Muscle layer of colon (tissue), 2 donors: ENCODE measurements at regions not wholly inside any gene's neighbourhood (a gene's known extent, or its start where the extent isn't known, plus 50 kb on each side); places are given as distances from the start of the nearest gene placed in this dataset.
"Not testable (repeated sequence)": the region's sequence is repeated elsewhere in the genome, so short reads cannot be mapped to it uniquely, and the experiment has no call there.

Source experiments
- H3K27ac ChIP-seq: one replicate; pipeline ENCODE4 v1.7.0; 2013; ENCODE audit warnings: low read depth, mild to moderate bottlenecking, low read length, moderate library complexity
- H3K27me3 ChIP-seq, 2 donors: one replicate each; pipeline ENCODE4 v1.7.0; 2013; ENCODE audit warnings: low read length in 2 of 2, mild to moderate bottlenecking in 2 of 2; ENCODE audit not compliant: insufficient read depth in 2 of 2, control insufficient read depth in 1 of 2
- H3K36me3 ChIP-seq: one replicate; pipeline ENCODE4 v1.7.0; 2013; ENCODE audit warnings: mild to moderate bottlenecking, low read length; ENCODE audit not compliant: insufficient read depth
- H3K4me1 ChIP-seq: one replicate; pipeline ENCODE4 v1.7.0; 2013; ENCODE audit warnings: mild to moderate bottlenecking, low read length; ENCODE audit not compliant: insufficient read depth
- H3K4me3 ChIP-seq, 2 donors: one replicate each; pipeline ENCODE4 v1.7.0; 2013; ENCODE audit warnings: low read length in 2 of 2, low read depth in 1 of 2, mild to moderate bottlenecking in 1 of 2, moderate library complexity in 1 of 2
- H3K9ac ChIP-seq: one replicate; pipeline ENCODE4 v1.7.0; 2013; ENCODE audit warnings: low read length
- H3K9me3 ChIP-seq: one replicate; pipeline ENCODE4 v1.7.0; 2013; ENCODE audit warnings: mild to moderate bottlenecking, low read length
- donor health status: abdominal sarcoma.
- donor health status: Adenocarcinoma of cecum.

DNA sequence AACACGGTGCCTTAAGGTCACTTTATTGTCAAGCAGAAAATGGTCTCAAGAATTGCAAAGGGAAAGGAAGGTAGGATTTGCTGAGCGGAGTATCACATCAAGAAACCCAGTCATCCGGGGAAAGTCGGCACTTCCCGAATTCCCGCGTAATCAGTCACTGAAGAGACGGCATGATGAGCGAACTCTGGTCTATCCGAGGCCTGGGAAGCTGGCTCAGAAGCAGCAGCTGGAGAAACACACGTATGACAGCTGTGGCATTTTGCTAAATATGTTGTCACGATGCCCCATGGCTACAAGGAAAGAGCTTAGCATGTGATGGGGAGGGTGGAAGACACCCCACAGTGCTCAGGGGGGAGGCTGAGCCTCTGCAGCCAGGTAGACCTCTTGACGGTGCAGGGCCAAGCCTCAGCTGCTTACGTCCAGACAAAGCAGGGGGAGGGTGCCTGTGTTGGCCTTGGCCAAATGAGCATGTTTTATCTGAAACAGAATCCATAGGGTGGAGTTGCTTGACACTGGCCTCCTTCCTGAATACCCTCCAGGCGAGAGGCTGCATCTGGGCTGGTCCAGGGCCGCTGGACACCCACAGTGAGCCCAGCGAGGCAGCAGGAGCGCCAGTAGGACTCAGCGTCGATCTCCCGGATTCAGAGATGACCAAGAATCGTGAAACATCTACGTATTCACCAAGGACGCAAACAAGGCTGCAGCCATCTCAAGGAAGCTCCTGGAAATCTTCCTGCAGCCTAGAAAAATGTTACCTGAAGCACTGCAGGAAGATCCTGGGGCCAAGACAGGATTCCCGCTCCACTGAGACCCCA, 118.8 kb upstream of the AFDN start:
- H3K4me1 ChIP-seq, result no peaks in the 10 kb centered on the region
- H3K36me3 ChIP-seq, result no peaks in the 10 kb centered on the region
- peaks cover 0 to 8% of the 10 kb centered on the region in 2 donors for H3K27me3 ChIP-seq
- no peak overlapping the region for H3K4me3 ChIP-seq
- no peaks in the 10 kb centered on the region for H3K9me3 ChIP-seq
- no peak overlapping the region for H3K27ac ChIP-seq
- no peak overlapping the region for H3K9ac ChIP-seq

DNA sequence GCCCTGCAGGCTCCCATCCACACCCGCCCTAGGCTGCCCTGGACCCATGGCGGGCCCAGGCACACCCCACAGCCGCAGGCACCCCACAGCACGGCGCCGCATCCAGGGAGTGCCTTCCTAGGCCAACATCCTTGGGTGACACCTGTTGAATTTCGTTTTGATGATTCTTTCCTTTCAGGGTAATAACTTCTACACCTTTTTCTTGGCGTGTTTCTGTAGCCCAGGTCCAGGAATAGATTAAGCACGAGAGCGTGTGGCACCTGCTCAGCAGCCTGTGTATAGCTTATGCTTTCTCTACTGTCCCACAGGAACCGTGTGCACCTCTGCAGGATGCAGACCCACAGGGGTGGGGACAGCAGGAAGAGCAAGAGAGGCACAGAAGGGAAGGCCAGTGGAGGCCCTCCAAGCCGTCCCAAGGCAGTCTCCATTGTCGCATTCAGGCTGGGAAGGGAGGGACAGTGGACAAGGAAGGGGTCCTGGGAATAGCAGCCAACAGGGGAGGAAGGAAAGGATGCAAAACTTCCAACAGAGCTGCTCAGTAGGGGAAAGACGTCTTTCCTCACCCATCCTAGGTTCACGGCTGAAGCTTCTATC, 118.1 kb upstream of the AFDN start:
- no peak overlapping the region for H3K27ac ChIP-seq
- no peaks in the 10 kb centered on the region for H3K4me1 ChIP-seq
- no peaks in the 10 kb centered on the region for H3K9me3 ChIP-seq
- H3K9ac ChIP-seq, result no peak overlapping the region
- H3K4me3 ChIP-seq, result no peak overlapping the region
- H3K36me3 ChIP-seq, result no peaks in the 10 kb centered on the region
- peaks cover 0 to 8% of the 10 kb centered on the region in 2 donors for H3K27me3 ChIP-seq

DNA sequence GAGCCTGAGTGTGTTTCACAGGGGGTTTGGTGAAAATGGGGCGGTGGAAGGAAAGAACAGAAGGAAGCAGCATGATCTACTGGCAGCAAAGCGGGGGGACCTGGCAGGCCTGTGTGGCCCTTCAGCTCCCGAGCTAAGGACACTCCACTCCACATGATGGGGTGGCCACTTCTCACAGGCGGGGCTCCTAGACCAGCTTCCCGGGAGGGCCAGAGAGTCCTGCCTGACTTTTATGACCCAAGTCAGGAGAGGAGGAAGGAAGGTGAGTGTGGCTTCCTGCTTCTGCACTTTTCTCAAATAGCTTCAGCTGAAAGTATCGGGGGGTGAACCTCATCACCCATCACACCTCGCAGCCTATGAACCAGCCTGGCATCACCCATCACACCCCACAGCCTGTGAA, 117.5 kb upstream of the AFDN start:
- no peaks in the 10 kb centered on the region for H3K9me3 ChIP-seq
- H3K4me1 ChIP-seq, result no peaks in the 10 kb centered on the region
- no peak overlapping the region for H3K9ac ChIP-seq
- no peaks in the 10 kb centered on the region for H3K36me3 ChIP-seq
- no peak overlapping the region for H3K4me3 ChIP-seq
- H3K27me3 ChIP-seq, result peaks cover 0 to 8% of the 10 kb centered on the region in 2 donors
- no peak overlapping the region for H3K27ac ChIP-seq

DNA sequence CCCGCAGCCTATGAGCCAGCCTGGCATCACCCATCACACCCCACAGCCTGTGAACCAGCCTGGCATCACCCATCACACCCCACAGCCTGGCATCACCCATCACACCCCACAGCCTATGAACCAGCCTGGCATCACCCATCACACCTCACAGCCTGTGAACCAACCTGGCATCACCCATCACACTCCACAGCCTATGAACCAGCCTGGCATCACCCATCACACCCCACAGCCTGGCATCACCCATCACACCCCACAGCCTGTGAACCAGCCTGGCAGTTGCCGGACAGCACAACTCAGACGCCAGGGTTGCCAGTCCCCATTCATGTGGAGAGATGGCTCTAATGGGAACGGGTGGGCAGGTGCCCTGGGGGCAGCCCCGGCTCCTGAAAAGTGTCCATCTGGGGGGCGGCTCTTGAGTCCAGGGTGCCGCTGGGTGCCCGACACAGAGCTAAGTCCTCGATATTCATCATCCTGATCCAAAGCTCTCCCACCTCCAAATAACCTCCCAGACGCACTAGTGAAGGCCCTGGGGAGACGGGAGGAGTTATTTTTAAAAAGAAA, 116.9 kb upstream of the AFDN start:
- H3K9ac ChIP-seq, H3K27ac ChIP-seq, H3K9me3 ChIP-seq, H3K4me3 ChIP-seq, H3K27me3 ChIP-seq, H3K4me1 ChIP-seq, H3K36me3 ChIP-seq: not testable (repeated sequence)

DNA sequence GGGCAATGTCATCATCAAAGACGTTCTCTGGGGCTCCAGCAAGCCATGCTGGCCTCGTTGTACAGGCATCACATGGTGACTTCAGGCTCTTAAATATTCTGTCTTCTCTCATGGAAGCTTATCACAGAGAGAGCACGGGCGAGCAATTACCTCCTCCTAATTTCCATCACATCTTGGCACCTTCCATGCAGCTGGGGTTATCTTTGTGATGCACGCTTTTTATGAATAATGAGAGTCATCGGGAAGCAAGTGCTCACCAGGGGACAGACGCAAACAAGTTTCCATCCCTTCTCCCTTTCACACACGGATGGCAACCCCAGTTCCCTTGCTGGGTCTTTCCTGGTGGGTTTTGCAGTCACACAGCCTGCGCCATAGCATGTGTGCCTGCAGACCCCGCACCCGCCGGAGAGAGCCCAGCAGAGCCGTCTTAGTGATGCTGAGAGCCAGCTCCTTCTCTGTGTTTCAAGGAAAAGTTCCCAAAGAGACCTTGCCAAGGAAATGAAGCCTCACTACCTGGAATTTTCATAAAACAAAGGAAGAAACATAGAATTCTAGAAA, 116.3 kb upstream of the AFDN start:
- Histone ChIP-seq H3K9me3 (no peaks in the 10 kb centered on the region), H3K27me3 (peaks cover 0 to 8% of the 10 kb centered on the region in 2 donors), H3K27ac (no peak overlapping the region), H3K4me1 (no peaks in the 10 kb centered on the region), H3K36me3 (no peaks in the 10 kb centered on the region), H3K4me3 (no peak overlapping the region), H3K9ac (no peak overlapping the region)

DNA sequence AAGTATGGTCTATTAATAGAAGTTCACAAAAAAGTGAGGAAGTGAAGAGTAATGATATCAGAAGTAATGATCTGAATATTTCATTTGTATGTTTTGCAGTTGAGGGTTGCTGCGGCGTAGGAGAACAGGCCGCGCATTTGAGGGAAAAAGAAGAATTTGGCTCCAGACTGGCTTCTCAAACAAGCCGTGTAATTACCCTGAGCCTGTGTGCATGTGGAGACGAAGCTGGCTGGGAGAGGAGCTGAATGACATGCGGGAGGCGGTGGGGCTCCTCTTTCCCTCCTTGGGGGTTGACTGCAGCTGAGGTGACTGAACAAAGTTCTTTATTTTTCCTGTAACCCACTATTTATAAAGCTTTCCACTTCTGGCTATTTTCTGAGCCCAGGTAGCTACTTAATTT, 115.5 kb upstream of the AFDN start:
- no peaks in the 10 kb centered on the region for H3K9me3 ChIP-seq
- peaks cover 0 to 8% of the 10 kb centered on the region in 2 donors for H3K27me3 ChIP-seq
- H3K9ac ChIP-seq, result no peak overlapping the region
- no peaks in the 10 kb centered on the region for H3K36me3 ChIP-seq
- H3K4me3 ChIP-seq, result no peak overlapping the region
- H3K4me1 ChIP-seq, result no peaks in the 10 kb centered on the region
- H3K27ac ChIP-seq, result no peak overlapping the region

DNA sequence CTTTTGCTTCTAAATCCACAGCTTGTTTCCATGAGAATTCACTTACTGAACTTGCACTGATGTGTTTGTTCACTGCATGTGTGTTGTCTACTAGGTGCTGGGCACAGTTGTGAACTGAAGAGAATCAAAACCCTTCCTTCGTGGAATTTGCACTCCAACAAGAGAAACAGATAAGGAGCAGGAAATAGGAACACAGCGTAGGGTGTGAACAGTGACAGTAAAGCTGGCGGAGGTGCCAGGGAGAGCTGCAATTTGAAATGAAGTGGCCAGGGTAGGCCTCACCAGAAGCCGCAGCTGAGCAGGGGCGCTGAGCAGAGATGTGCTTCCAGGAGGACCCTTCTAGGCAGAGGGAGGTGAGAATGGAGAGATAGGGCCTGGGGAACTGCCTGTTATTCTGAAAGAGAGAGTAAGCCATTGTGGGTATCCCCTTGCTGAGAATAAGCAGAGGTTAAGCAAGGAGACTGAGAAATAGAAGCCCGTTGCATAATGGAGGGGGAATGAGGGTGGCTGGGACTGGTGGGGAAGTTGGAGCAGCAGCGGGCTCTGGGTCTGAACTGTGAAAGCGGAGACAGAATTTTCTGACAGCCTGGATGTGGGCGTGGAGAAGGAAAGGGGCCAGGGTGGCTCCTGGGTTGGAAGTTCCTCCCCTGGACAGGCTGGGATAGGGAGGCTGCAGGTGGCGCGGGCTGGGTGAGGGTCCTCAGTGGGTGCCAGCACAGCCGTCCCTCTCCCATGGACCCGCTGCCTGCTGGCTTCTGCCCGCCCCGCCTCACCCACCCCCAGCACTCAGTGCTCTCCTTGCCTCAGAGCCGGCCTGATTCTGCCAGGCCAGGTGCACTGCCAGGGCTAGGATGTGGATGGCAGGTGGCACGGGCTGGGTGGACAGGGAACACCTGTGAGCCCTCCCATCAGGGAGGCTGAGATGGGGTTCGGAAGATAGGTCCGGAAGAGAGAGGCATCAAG, 114.7 kb upstream of the AFDN start:
- Histone ChIP-seq H3K36me3 (no peaks in the 10 kb centered on the region), H3K4me1 (no peaks in the 10 kb centered on the region), H3K4me3 (no peak overlapping the region), H3K9ac (no peak overlapping the region), H3K9me3 (no peaks in the 10 kb centered on the region), H3K27ac (no peak overlapping the region), H3K27me3 (peaks cover 0 to 4% of the 10 kb centered on the region in 2 donors)

DNA sequence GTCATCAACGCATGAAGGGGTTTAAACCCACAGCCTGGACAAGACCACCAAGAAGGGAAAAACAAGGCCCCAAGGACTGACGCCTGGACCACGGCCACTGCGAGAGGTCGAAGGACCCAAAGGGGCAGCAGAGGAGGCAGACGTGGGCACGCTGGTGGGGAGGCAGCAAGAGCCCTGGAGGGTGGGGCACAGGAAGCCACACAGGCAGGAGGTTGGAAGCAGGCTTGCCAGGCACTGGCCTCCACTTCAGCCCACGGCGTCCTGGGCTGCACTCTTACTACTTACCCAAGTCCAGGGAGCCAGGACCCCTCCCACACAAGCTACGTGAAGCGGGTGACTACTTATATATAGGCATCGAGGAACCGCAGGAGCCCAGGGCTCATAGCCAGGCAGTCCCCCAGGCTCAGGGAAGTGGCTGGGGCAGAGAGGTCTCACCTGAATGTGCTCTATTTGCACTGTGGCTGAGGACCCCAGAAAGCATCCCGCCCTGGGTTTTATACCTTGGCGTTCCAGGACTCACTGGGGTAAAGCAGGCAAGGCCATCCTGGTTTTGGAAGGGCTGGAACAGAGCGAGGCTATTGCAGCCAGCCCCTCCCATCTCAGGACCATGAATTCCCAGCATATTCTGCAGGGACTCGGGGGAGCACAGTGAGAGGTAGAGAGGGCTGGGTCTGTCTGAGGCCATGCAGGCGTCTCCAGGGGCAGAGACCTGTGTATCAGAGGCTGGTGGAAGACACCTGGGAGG, 113.8 kb upstream of the AFDN start:
- H3K4me1 ChIP-seq, result no peaks in the 10 kb centered on the region
- H3K36me3 ChIP-seq, result no peaks in the 10 kb centered on the region
- no peak overlapping the region for H3K9ac ChIP-seq
- peaks cover 0 to 4% of the 10 kb centered on the region in 2 donors for H3K27me3 ChIP-seq
- H3K27ac ChIP-seq, result no peak overlapping the region
- H3K9me3 ChIP-seq, result no peaks in the 10 kb centered on the region
- H3K4me3 ChIP-seq, result no peak overlapping the region

DNA sequence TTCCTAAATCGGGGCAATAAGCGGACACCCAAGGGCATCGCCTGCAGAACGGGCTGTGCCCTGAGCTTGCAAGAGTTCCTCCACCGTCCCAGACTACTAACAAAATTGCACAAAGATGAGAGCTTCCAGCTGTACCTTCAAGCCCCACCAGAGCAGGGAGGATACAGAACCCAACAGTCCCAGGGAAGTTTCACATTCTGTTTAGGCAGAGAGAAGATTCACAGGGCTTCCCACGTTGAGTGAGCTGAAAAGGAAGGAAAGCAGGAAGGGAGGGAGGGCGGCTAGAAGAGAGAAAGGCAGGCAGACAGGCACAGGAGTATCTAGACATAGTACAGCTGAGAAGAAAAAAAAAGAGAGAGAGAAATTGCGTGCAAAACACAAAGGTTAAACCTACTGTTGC, 112.6 kb upstream of the AFDN start:
- Histone ChIP-seq H3K4me3 (no peak overlapping the region), H3K9me3 (no peaks in the 10 kb centered on the region), H3K27me3 (peaks cover 0 to 4% of the 10 kb centered on the region in 2 donors), H3K9ac (no peak overlapping the region), H3K27ac (no peak overlapping the region), H3K4me1 (no peaks in the 10 kb centered on the region), H3K36me3 (no peaks in the 10 kb centered on the region)

DNA sequence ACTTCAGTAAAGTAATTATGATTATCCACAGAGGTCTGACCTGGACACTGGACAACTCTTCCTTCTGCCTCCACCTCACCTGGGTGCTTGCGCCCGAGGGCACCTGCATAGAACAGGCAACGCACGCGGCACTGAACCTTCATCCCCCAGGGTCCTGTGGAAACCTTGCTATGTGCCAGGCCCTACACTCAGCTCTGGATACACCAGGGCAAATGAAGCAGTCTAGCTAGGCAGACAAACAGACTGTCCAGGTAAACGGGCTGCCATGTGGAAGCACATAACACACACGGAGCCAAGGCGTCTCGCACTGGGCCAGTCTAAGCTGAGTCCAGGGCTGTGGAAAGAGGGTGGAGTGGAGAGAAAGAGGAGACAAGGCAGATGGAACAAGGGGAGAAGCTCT, 109.3 kb upstream of the AFDN start:
- no peaks in the 10 kb centered on the region for H3K9me3 ChIP-seq
- H3K27ac ChIP-seq, result no peak overlapping the region
- no peak overlapping the region for H3K9ac ChIP-seq
- no peaks in the 10 kb centered on the region for H3K4me1 ChIP-seq
- no peaks in the 10 kb centered on the region for H3K36me3 ChIP-seq
- no peak overlapping the region for H3K4me3 ChIP-seq
- peaks cover 0 to 4% of the 10 kb centered on the region in 2 donors for H3K27me3 ChIP-seq
